GM21737 (cell line): ENCODE measurements at regions not wholly inside any gene's neighbourhood (a gene's known extent, or its start where the extent isn't known, plus 50 kb on each side); places are given as distances from the start of the nearest gene placed in this dataset.

Experiments
- ATAC-seq: cut with Tn5 transposase; IDR thresholded peaks from one replicate; pipeline ENCODE4 v1.9.1; 2021; ENCODE audit warnings: mild to moderate bottlenecking, moderate library complexity; ENCODE audit not compliant: unreplicated experiment

DNA sequence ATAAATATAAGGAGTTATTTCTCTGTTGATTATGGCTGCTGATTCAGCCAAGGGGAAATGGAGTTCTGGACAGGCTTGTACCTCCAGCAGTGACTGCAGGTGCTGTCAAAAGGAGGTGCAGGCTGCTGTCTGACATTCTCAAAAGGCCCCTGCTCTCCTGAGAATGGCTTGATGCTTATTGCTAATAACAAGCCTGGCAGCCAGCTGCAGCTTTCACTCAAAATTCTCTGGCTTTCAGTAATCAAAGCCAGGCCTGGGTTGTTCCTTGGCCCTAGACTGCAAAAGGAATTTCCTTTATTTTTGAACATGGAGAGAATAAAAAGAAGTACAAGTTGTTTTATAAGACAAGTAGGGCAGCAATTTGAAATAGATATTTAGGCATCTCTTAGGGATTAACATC is 575.9 kb downstream of the MID1IP1 start:
- no peak for ATAC-seq

DNA sequence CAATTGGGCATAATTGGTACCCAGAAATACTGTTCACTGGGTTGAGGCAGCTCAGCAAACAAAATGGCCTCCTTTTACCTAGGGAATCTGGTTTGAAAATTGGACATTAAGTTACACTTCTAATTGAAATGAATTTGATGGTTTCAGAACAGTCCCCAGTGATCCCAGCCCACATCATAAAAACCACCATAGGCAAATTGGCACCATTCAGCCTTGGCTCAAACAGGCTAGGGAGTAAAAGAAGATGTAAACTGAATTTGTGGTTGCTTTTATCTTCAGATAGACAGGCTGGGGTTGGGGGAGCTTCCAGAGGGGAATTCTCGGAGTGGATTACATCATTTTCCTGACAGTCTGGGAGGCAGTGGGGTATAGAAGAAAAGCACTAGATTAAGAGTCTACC is 576.5 kb downstream of the MID1IP1 start:
- no peak for ATAC-seq

- no peak for ATAC-seq
Measured at GRCh38 chrX:39381422-39381821, 580.2 kb downstream of the MID1IP1 start.

- no peak for ATAC-seq
Measured at GRCh38 chrX:39384996-39385395, 583.7 kb downstream of the MID1IP1 start.

GRCh38 chrX:39388730-39389129 is 587.5 kb downstream of the MID1IP1 start:
- no peak for ATAC-seq

DNA sequence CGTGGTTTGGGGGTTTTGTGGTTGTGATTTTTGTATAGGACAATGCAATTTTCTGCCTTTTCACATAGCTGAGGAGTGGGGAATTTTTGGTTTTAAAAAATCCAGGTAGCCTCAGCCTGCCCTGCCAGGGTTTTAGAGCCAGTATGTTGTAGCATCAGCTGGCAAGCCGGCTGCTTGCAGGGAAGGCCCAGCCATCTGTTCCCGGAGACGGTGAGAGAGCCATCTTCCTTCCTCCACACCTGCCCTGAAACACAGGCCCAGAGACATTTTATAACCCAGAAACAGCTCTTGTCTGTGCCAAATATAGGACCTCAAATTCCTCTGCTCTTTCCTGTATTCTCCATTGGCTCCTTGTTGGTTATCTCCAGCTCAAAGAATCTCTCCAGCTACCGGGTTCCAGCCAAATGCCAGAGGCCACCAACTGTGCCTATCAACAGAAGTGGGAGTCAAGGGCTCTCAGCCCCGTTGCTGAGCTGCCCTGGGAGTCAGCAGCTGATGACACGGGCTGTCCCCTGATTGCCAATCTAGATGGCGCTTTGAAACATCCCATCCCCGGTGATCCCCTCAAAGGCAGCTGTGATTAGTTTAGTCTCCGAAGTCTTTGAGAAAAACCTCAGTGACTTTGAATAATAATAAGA is 595.2 kb downstream of the MID1IP1 start:
- no peak for ATAC-seq

DNA sequence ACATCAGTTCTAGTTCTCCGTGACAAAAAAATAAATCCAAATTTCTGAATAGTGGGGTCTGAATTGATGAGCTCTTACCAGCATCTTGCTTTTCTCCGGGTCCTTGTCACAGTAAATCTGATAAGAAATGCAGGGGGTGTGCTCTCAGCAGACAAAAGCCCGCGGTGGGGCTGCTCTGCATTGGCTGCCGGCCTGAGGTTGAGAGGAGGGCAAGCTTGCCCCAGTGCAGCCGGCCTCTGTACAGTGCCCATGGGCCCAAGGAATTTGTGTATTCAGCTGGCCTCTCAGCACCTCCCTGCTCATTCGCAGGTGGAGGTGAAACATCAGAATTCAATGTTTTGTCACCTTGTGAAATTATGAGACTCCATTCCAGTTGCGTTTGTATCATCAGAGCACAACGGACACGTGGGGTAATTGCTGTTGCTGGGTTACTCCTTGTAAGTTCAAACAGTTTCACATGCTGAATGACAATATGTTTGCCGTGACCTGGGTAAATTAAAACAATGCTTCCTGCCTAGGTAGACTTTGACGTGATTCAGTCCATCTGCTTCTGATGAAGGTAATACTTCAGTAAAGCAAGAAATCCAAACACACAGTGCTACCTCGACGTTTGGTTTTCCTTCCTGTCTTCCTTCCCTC is 596.4 kb downstream of the MID1IP1 start:
- no peak for ATAC-seq

GRCh38 chrX:39398215-39398962 is 597.1 kb downstream of the MID1IP1 start:
- ATAC-seq, result no peak

- no peak for ATAC-seq
Measured at GRCh38 chrX:39398963-39399261, 597.7 kb downstream of the MID1IP1 start.

GRCh38 chrX:39399387-39399786 is 598.1 kb downstream of the MID1IP1 start:
- no peak for ATAC-seq

DNA sequence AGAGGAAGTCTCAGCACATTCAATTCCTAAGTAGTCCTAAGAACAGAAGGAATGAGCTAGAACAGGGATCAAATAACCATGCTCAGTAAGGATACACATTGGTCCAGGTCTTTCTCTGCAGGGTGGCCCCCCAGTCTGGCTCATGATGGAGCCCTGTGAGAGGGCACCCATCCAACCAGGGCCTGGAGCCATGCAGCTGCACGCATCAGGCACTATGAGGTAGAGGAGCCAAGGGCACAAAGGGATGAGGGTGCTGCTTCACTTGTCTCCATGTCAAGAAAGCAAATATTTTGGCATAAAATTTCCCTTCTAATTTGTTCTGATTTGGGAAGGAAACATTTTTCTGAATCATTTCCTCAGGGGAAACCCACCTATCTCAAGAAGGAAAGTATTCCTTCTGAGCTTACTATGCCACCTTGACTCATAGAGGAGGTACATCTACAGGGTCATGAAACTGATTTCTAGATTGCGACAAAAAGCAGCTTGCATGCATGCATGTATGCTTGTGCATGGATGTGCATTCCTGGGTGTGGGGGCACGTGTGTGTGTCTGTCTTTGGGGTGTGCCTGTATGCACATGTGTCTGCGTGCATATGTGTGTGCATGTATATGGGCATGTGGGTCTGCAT is 600.3 kb downstream of the MID1IP1 start:
- ATAC-seq, result no peak

GRCh38 chrX:39402158-39402557 is 600.9 kb downstream of the MID1IP1 start:
- ATAC-seq, result no peak

- ATAC-seq, result no peak
Measured at GRCh38 chrX:39406799-39407198, 605.5 kb downstream of the MID1IP1 start.

GRCh38 chrX:39409246-39409917 is 608.1 kb downstream of the MID1IP1 start:
- no peak for ATAC-seq

DNA sequence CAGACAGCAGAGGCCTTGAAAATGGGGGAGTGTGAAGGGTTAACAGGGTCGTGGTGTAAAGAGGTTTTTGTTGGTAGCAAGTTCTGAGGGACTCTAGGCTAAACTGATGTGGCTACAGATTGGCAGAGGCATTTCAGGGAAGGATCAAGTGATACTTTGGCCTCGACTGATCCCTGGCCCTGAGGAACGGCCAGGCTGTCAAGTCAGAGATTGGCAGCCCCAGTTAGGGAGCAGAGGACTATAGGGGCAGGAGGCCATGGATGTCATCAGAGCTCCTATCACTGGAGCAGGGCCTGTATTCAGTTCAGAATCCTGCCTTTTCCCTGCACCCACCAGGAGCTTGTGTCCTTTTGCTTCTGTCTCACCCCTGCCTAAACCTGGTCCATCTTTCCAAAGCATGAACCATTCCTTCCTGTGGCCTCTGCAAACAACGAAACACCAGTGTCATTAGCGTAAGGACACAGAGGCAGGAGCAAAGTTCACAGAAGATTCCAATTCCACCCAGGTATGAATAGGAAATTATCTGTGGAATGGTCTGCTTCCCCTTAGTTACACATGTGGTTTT is 613.1 kb downstream of the MID1IP1 start:
- no peak for ATAC-seq

- no peak for ATAC-seq
Measured at GRCh38 chrX:39416547-39417260, 615.4 kb downstream of the MID1IP1 start.

DNA sequence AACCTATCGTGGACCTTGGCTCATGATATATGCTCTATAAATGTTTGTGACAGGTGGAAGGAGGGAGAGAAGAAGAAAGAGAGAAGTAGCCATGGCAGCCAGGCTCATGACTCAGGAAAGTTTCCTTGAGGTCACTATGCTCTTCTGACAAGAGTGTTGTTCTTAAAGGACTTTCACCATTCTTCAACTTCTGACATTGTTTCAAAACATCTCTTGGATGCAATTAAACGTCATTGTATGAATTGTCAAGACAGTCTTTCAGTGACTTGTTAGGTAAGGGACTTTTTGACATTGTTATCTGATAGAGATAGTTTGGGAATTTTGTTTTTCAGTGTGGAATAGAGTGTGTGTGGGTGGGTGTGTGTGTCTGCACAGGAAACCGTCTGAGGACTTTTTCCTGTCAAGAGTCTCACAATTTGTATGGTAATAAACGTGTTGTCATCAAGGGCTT is 617.0 kb downstream of the MID1IP1 start:
- ATAC-seq, result no peak

DNA sequence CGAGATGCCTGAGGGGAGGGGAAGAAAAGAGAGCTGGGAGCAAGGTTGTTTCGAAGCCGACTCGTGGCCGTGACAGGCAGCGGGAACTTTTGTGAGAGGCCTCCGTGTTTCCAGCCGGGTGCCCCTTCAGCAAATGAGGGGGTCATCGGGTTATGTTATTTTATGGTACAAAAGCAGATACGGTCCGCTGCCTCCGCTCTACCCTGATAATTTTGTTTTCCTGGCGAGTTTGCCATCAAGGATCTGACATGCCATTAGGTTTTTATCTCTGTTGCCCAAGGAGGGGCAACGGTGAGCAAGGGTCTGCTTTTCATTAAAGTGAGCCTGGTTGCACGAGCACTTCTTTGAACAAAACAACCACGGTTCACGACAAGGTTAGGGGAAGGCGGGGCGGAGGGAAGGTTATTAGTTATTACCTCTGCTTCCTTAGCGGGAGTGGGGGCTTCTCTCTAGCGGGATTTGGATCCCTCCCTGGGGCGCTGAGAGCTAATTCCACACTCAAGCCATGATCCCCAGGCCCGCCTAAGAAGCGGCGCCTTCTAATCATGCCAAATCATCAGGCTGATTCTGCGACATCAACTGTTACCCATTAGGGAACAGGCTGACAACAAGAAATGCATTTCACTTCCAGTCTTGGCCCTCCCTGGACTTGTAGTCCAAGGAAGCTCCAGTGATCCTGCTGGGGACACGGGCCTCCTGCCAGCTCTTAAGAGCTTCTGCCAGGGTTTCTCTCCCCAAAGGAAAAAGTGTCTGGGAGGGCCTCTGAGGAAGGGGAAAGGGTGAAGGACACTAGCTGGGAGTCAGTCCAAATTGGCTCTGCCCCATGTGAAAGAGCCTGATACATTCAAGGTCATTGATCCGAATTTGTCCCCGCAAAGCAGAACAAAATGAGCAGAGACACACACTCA is 617.7 kb downstream of the MID1IP1 start:
- ATAC-seq, result no peak

- ATAC-seq, result no peak
Measured at GRCh38 chrX:39421006-39421405, 619.7 kb downstream of the MID1IP1 start.
